ENCODE measurements at regions not wholly inside any gene's neighbourhood (a gene's known extent, or its start where the extent isn't known, plus 50 kb on each side); places are given as distances from the start of the nearest gene placed in this dataset.
A peak's percentile ranks its signal among the peaks of the same experiment; 100 is the strongest.
"Not testable (repeated sequence)": the region's sequence is repeated elsewhere in the genome, so short reads cannot be mapped to it uniquely, and the experiment has no call there.

DNA sequence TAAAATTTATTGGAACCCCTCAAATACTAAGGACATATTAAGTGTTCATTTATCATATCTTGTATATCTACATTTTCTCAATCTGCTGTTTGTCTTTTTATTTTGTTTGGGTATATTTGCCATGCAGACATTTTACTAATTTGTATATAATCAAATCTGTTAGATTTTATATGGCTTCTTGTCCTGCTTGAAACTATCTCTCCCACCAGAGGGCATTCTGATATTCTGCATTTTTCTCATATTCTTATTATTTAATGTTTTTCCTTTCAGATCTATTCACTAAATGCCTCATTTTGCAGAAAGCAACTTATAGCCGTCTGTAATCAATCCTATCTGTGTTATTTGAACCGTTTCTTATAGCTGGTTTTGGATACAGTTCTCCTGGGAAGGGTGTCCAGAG is 745.5 kb downstream of the LRRIQ3 start:
- DNase-seq, result peak in 1 of 2 experiments; percentile 1

- DNase-seq, result not testable (repeated sequence)
These were observed 747.3 kb downstream of the LRRIQ3 start for GRCh38 chr1:73450668-73451067.

- no peak for DNase-seq
These were observed 786.5 kb downstream of the LRRIQ3 start for GRCh38 chr1:73411479-73411878.

DNA sequence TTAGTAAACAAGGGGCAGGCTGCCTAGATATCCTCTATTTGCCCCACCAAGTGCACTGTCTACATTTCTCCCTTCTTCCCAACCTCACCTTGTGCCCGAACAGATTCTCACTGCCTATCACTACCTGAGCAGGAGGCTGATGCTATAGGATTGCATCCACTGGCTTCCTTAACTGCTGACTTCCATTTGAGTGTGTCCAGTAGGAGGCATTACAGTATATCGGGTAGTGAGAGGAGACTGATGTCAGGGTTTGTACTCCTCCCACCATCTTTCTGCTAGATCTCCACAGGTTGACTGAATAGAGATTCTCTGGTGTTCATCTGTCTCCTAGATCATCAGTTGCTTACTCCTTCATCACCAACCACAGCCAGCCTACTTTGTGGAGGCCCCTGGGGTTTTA is 796.3 kb downstream of the LRRIQ3 start:
- DNase-seq, result no peak

DNA sequence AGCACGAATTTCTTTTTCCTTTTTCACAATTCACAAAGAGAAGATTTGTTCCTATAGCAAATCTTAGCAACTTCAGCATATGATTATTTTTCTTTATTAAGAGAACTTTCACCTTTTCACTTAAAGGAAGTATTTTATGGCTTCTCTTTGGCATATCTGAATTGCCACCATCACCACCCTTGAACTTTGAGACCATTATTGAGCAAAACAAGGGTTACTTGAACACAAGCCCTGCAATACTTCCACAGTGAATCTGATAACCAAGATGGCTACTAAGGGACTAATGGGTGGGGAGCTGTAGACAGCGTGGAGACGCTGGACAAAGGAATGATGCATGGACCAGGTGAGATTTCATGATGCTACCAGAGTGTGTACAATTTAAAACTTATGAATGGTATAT is 815.0 kb downstream of the LRRIQ3 start:
- DNase-seq, result no peak

DNA sequence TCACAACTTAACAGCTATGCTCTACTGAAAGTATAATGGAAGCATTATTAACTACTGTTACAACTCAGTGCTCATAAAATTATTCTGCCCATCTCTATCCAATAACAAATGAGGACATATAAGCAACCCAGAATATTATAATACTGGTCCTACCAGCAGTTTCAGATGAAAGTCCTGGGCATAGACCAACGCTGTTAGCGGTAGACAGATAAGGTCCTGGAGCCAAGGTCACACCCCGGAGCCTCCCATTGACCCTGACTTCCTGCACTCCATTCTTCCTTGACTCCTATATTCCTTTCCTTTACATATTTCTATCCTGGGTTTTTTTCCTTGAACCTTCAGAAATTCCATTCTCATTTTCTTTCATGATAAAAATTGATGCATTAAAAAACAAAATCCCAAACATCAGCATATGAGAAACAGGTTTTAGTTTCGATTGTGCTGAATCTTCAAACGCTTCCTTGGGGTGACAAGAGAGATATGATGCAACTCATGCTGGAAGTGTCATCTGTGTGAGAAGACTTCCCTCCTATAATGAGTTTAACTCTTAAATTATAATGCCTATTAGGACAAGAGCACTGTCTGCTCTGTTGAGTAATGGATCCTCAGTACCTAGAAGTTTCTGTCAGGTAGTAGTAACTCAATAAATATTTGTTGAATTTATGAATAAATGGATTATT is 831.1 kb downstream of the LRRIQ3 start:
- DNase-seq, result no peak

DNA sequence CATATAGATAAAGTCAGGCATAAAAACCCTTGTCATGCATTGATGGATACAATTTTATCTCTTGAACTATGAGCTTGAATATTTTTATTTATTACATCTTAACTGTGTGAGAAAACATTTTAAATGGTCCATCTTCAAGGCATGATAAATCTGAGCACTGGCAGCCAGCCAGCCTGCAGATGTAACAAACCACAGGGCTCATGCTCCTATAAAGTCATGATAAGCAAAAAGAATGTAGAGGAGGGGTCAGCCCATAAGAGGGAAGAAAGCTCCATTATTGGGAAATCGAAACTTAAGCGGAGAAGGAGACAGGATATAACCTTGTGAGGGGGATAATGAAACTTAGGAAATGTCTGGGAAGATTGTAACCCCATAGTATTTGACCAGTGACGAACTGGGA is 839.0 kb downstream of the LRRIQ3 start:
- DNase-seq, result no peak

DNA sequence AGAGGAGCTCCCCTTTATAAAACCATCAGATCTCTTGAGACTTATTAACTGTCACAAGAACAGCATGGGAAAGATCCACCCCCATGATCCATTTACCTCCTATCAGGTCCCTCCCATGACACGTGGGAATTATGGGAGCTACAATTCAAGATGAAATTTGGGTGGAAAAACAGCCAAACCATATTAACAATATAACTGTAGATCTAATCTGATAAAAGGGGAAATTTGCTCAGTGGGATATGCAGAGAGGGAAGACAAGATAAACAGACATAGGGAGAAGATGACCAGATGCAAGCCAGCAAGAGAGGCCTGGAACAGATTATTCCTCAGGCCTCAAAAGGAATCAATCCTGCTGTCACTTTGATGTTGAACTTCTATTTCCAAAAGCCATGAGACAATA is 841.5 kb downstream of the LRRIQ3 start:
- DNase-seq, result no peak

DNA sequence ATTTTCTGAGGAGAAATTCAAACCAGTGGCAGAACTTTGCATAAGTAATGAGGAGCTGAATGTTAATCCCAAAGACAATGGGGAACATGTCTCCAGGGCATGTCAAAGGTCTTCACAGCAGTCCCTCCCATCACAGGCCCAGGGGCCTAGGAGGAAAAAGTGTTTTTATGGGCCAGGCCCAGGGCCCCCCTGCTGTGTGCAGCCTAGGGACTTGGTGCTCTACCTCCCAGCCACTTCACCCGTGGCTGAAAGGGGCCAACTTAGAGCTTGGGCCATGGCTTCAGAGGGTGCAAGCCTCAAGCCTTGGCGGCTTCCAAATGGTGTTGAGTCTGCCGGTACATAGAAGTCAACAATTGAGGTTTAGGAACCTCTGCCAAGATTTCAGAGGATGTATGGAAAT is 854.0 kb downstream of the LRRIQ3 start:
- no peak for DNase-seq

DNA sequence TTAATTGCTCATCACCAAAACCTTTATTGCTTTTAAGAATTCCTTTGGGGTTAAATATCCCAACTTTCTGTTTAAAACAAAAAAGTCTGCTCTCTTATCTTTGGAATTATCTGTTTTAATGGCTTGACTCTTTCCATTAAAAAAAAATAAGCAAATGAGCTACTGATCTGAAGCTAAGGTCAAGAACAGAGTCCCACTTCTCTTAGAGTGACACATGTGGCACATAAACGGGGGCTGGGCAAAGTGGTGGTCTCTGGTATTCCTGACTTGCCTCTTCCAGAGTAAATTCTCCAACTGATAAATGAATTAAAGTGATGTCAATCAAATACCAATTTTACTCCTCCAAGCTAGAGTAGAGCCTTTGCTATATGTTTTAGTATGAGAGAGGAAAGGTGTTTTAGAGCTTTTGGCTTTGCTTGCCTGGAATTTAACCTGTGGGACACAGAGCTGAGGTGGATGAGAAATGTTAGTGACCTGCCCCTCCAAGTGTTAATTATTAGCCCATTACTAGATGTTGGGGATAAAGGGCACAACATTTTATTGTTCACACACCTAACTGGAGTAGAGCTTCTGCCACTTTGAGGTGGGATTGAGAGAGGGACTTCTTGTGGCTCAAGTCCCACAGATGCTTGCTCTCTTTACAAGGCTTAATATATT is 864.0 kb downstream of the LRRIQ3 start:
- no peak for DNase-seq

DNA sequence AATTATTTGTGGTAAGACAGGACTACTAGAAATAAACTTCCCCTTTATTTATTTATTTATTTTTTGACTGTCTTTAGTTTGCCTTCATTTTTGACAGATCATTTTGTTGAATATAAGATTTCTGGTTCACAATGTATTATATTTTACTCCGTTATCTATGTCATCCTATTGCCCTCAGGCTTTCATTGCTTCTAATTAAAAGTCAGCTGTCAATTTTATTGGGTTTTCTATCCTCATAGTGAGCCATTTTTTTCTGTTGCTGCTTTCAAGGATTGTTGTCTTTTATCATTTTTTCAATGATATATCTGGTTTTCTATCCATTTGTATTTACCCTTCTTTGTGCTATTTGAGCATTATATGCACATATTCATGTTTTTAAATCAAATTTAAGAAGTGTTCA is 866.2 kb downstream of the LRRIQ3 start:
- DNase-seq, result no peak

GRCh38 chr1:73327998-73328397 is 870.0 kb downstream of the LRRIQ3 start:
- DNase-seq, result no peak

DNA sequence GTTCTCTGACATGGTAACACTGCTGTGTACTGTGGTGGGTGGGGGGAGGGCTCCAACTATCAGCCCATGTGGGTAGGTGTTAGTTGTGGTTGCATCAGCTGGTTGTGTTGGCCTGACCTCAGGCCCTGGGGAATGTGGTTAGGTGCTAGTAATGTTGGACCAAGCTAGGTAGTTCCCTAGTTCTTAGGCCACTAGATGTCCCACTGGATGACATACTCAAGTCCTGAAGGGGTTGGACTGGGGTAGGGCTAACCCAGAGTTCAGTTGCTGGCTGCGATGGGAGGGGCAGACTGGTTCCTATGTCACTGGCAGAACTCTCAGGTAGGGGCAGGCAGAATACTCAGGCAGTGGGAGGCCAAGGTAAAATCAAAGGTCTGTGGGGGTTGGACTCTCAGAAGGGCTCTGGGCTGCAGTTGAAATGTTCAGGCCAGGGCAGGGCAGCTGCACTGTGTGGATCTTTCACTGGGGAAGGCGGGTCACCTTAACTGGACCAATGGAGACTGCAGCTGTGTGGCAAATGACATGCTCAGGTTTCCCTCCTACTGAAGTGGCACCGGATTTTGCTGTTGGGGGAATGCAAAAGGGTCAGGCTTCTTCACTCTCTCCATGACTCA is 870.7 kb downstream of the LRRIQ3 start:
- no peak for DNase-seq

- no peak for DNase-seq
These were observed 871.3 kb downstream of the LRRIQ3 start for GRCh38 chr1:73326663-73327062.

- DNase-seq, result no peak
These were observed 887.1 kb downstream of the LRRIQ3 start for GRCh38 chr1:73310797-73311381.

- no peak for DNase-seq
These were observed 890.9 kb downstream of the LRRIQ3 start for GRCh38 chr1:73306899-73307555.

- DNase-seq, result no peak
These were observed 924.1 kb downstream of the LRRIQ3 start for GRCh38 chr1:73273886-73274285.

DNA sequence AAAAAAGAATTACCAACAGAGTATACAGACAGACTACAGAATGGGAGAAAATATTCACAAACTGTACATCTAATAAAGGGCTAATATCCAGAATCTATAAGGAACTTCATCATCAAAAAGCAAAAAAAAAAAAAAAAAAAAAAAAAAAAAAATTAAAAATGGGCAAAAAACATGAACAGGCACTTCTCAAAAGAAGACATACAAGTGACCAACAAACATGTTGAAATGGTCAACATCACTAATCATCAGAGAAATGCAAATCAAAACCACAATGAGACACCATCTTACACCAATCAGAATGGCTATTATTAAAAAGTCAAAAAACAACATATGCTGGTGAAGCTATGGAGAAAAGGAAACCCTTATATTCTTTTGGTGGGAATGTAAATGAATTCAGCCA is 952.8 kb downstream of the LRRIQ3 start:
- not testable (repeated sequence) for DNase-seq

GRCh38 chr1:73218995-73219546 is 936.7 kb upstream of the NEGR1 start:
- DNase-seq, result no peak

- no peak for DNase-seq
These were observed 923.1 kb upstream of the NEGR1 start for GRCh38 chr1:73205294-73205973.

- no peak for DNase-seq
These were observed 915.6 kb upstream of the NEGR1 start for GRCh38 chr1:73197972-73198371.

DNA sequence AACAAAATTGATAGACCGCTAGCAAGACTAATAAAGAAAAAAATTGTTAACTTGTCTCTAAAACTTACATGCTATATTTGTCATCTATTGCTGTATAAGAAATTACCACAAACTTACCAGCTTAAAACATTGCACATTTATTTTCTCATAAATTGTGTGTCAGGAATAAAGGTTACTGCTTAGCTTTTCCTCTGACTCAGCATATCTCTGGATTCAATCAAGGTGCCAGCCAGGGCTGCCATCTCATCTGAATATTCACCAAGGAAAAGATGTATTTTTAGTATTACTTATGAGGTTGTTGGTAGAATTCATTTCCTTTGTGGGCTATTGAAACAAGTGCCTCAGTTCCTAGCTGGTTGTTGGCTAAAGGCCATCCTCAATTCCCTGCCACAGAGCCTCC is 912.6 kb upstream of the NEGR1 start:
- no peak for DNase-seq

GRCh38 chr1:73183581-73183980 is 901.2 kb upstream of the NEGR1 start:
- DNase-seq, result not testable (repeated sequence)

Data from SW 1271 (cell line).